ENCODE measurements at regions not wholly inside any gene's neighbourhood (a gene's known extent, or its start where the extent isn't known, plus 50 kb on each side); places are given as distances from the start of the nearest gene placed in this dataset.
A peak's percentile ranks its signal among the peaks of the same experiment; 100 is the strongest.

- Histone ChIP-seq H3K36me3 (ENCODE audit: control insufficient read depth, insufficient read depth, low read length) (no peaks in the 10 kb centered on the region), H3K4me1 (ENCODE audit: control insufficient read depth, insufficient read depth, low read length, poor library complexity, severe bottlenecking) (peaks cover 50% of the 10 kb centered on the region), H3K4me3 (ENCODE audit: low read depth, low read length) (peak overlapping the region; percentile 67), H3K27me3 (ENCODE audit: control insufficient read depth, insufficient read depth, low read length) (no peaks in the 10 kb centered on the region), H3K27ac (ENCODE audit: insufficient read depth, low read length, poor library complexity, severe bottlenecking) (peak overlapping the region; percentile 60), H3K9me3 (ENCODE audit: control insufficient read depth in 2 of 2, low read length in 2 of 2) (no peaks in the 10 kb centered on the region)
- DNase-seq (peak in 1 of 3 donors; percentile 59), ATAC-seq (ENCODE audit: low read depth in 2 of 2) (peak; percentile 16 to 22)
- Mint-ChIP-seq H3K4me1 (peaks cover 34 to 59% (median 56%) of the 10 kb centered on the region in 4 donors), H3K4me3 (peak overlapping the region; percentile 22 to 70 (median 30)), H3K9me3 (no peaks in the 10 kb centered on the region), H3K36me3 (no peaks in the 10 kb centered on the region), H3K27me3 (no peaks in the 10 kb centered on the region), H3K27ac (peak overlapping the region; percentile 82 to 99 (median 87))
These were observed 50.9 kb upstream of the TNFAIP3 start for GRCh38 chr6:137816133-137816579.

- Histone ChIP-seq H3K36me3 (ENCODE audit: control insufficient read depth, insufficient read depth, low read length) (no peaks in the 10 kb centered on the region), H3K27ac (ENCODE audit: insufficient read depth, low read length, poor library complexity, severe bottlenecking) (peak overlapping the region; percentile 60), H3K4me1 (ENCODE audit: control insufficient read depth, insufficient read depth, low read length, poor library complexity, severe bottlenecking) (peaks cover 47% of the 10 kb centered on the region), H3K27me3 (ENCODE audit: control insufficient read depth, insufficient read depth, low read length) (no peaks in the 10 kb centered on the region), H3K9me3 (ENCODE audit: control insufficient read depth in 2 of 2, low read length in 2 of 2) (no peaks in the 10 kb centered on the region), H3K4me3 (ENCODE audit: low read depth, low read length) (peak overlapping the region; percentile 67)
- no peak for DNase-seq
- no peak overlapping the region for H3K4me3 Mint-ChIP-seq
- H3K27me3 Mint-ChIP-seq = no peaks in the 10 kb centered on the region
- H3K27ac Mint-ChIP-seq = peak overlapping the region in 2 of 3 donors; percentile 55 to 82
- no peaks in the 10 kb centered on the region for H3K9me3 Mint-ChIP-seq
- H3K36me3 Mint-ChIP-seq = no peaks in the 10 kb centered on the region
- ATAC-seq (ENCODE audit: low read depth in 2 of 2) = no peak
- peaks cover 26 to 59% (median 53%) of the 10 kb centered on the region in 4 donors for H3K4me1 Mint-ChIP-seq
These were observed 50.1 kb upstream of the TNFAIP3 start for GRCh38 chr6:137816688-137817618.
